ENCODE measurements at regions not wholly inside any gene's neighbourhood (a gene's known extent, or its start where the extent isn't known, plus 50 kb on each side); places are given as distances from the start of the nearest gene placed in this dataset.

DNA sequence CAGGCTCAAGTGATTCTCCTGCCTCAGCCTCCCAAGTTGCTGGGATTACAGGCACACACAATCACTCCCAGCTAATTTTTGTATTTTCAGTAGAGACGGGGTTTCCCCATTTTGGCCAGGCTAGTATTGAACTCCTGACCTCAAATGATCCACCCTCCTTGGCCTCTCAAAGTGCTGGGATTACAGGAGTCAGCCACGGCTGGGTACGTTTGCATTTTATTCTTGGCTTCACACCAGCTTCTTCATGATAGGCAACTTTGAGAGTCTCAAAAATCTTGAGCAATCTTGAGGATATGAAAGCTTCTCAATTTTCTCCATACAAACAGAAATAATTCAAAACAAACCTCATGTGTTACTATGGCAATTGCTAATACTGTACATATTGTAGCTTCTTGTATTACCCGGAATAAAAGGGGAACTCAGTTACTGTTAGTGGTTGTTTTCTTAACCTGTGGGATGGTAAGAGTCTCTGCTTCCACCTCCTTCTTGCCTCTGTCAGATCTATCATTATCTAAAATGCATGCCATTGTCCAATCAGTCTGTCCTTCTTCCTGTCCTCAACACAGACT lies 102.9 kb upstream of the SYT4 start:
- Histone ChIP-seq H3K27me3 (replicated peaks) (no peaks in the 10 kb centered on the region), H3K36me3 (replicated peaks) (no peaks in the 10 kb centered on the region), H3K4me3 (ENCODE audit: low read depth, low read length) (no peak overlapping the region), H3K27ac (no peak overlapping the region)
- in situ Hi-C loops (cut with HindIII; ENCODE audit: low pct_ligation_motif_present, low sequenced_read_pairs) = no loop called here
- no peak for DNase-seq
- TF ChIP-seq CTCF (IDR thresholded peaks at IDR 0.05; ENCODE audit: low read depth, low read length, missing control alignments) = no peak

- in situ Hi-C loops (cut with HindIII; ENCODE audit: low pct_ligation_motif_present, low sequenced_read_pairs) = no loop called here
- H3K27ac ChIP-seq = no peak overlapping the region
- H3K36me3 ChIP-seq (replicated peaks) = no peaks in the 10 kb centered on the region
- no peak for DNase-seq
- no peaks in the 10 kb centered on the region for H3K27me3 ChIP-seq (replicated peaks)
- TF ChIP-seq CTCF (IDR thresholded peaks at IDR 0.05; ENCODE audit: low read depth, low read length, missing control alignments) = no peak
- no peak overlapping the region for H3K4me3 ChIP-seq (ENCODE audit: low read depth, low read length)
Observed at GRCh38 chr18:43382641-43383403, 105.5 kb upstream of the SYT4 start.

- TF ChIP-seq CTCF (IDR thresholded peaks at IDR 0.05; ENCODE audit: low read depth, low read length, missing control alignments) = no peak
- DNase-seq = peak; percentile 7
- Histone ChIP-seq H3K36me3 (replicated peaks) (no peaks in the 10 kb centered on the region), H3K4me3 (ENCODE audit: low read depth, low read length) (no peak overlapping the region), H3K27me3 (replicated peaks) (no peaks in the 10 kb centered on the region), H3K27ac (no peak overlapping the region)
- in situ Hi-C loops (cut with HindIII; ENCODE audit: low pct_ligation_motif_present, low sequenced_read_pairs) = no loop called here
Observed at GRCh38 chr18:43389163-43389562, 111.9 kb upstream of the SYT4 start.

DNA sequence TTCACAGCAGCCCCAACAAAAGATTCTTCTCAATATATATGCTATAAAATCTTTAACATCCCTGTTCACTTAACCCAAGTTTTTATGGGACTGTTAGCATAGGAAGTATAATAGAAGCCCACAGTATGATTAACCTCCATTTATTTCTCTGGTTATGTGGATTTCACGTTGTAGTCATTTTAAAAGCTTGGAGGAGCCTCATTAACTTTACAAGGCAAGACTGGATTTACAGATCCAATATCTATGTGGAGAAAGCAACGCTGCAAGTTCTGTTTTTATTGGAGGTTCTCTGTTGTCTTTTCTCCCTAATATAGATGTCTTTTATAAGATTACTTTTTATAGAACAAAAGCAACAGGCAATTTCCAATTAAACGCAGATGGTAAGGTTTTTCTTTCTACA lies 114.9 kb upstream of the SYT4 start:
- TF ChIP-seq CTCF (IDR thresholded peaks at IDR 0.05; ENCODE audit: low read depth, low read length, missing control alignments) = no peak
- Histone ChIP-seq H3K36me3 (replicated peaks) (no peaks in the 10 kb centered on the region), H3K4me3 (ENCODE audit: low read depth, low read length) (no peak overlapping the region), H3K27ac (no peak overlapping the region), H3K27me3 (replicated peaks) (no peaks in the 10 kb centered on the region)
- in situ Hi-C loops (cut with HindIII; ENCODE audit: low pct_ligation_motif_present, low sequenced_read_pairs) = no loop called here
- no peak for DNase-seq

DNA sequence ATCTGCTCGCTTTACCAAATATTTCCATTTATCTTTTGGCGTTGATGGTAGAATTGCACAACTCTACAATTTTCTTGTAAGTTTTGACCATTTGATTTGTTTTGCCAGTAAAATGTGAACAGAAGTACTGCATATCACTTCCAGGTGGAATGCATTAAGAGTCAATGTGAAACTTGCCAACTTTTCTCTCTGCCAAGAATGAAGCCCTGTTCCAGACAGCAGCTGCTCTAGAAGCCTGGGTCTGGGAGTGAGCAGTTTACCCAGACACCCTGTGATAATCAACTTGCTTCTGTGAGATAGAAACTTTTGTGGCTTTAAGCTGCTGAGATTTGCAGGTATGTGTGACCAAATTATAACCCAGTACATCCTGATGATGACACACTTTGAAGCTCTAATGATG lies 115.9 kb upstream of the SYT4 start:
- in situ Hi-C loops (cut with HindIII; ENCODE audit: low pct_ligation_motif_present, low sequenced_read_pairs) = no loop called here
- DNase-seq = no peak

More for the DNA sequence above, 115.9 kb upstream of the SYT4 start:
- no peak overlapping the region for H3K4me3 ChIP-seq (ENCODE audit: low read depth, low read length)
- no peak for TF ChIP-seq CTCF (IDR thresholded peaks at IDR 0.05; ENCODE audit: low read depth, low read length, missing control alignments)
- no peaks in the 10 kb centered on the region for H3K36me3 ChIP-seq (replicated peaks)
- H3K27me3 ChIP-seq (replicated peaks) = no peaks in the 10 kb centered on the region
- H3K27ac ChIP-seq = no peak overlapping the region

All from brain microvascular endothelial cell (primary cell).